Calu3 (cell line): ENCODE measurements at regions not wholly inside any gene's neighbourhood (a gene's known extent, or its start where the extent isn't known, plus 50 kb on each side); places are given as distances from the start of the nearest gene placed in this dataset.

Experiments used
- BruUV-seq: library from RNA; stranded (reverse); fragments of 400-500 nt; replicated peaks from 2 replicates; lab custom pipeline; 2021; lab: Mats Ljungman, UMichigan
- CTCF ChIA-PET: fragments of 300-600 bp; sonication (Branson Sonifier 250); formaldehyde crosslinking; loops from one replicate; lab custom pipeline; 2022; ENCODE audit warnings: antibody characterized with exemption; lab: Charles Lee
- DNase-seq: peaks from one replicate; pipeline ENCODE4 v3.0.0; 2022
- H3K27ac Mint-ChIP-seq: one replicate; pipeline ENCODE4 v1.8.0; 2022; ENCODE audit warnings: mixed read lengths; ENCODE audit not compliant: unreplicated experiment
- H3K27me3 Mint-ChIP-seq: one replicate; pipeline ENCODE4 v1.8.0; 2022; ENCODE audit warnings: mixed read lengths; ENCODE audit not compliant: unreplicated experiment
- H3K36me3 Mint-ChIP-seq: one replicate; pipeline ENCODE4 v1.8.0; 2022; ENCODE audit warnings: mild to moderate bottlenecking, moderate library complexity, mixed read lengths; ENCODE audit not compliant: insufficient read depth, unreplicated experiment
- H3K4me1 Mint-ChIP-seq: one replicate; pipeline ENCODE4 v1.8.0; 2022; ENCODE audit warnings: mild to moderate bottlenecking, low read depth, mixed read lengths; ENCODE audit not compliant: unreplicated experiment
- H3K4me3 Mint-ChIP-seq: one replicate; pipeline ENCODE4 v1.8.0; 2022; ENCODE audit warnings: mild to moderate bottlenecking, low read depth, moderate library complexity, mixed read lengths; ENCODE audit not compliant: unreplicated experiment
- H3K9me3 Mint-ChIP-seq: one replicate; pipeline ENCODE4 v1.8.0; 2022; ENCODE audit warnings: low read depth, mixed read lengths; ENCODE audit not compliant: unreplicated experiment
- CTCF ChIP-seq: fragments of 200-600 bp; IDR thresholded peaks from one replicate; pipeline ENCODE4 v1.8.0; 2022; ENCODE audit warnings: antibody characterized with exemption; ENCODE audit not compliant: unreplicated experiment
- intact Hi-C: fragments of 100-400 bp; cut with micrococcal nuclease; formaldehyde crosslinking; loops from one replicate; pipeline ENCODE4 v1.10.0; 2022; ENCODE audit not compliant: unreplicated experiment

GRCh38 chr18:78899241-78899640 lies 80.4 kb upstream of the SALL3 start:
- Mint-ChIP-seq H3K27me3 (no peaks in the 10 kb centered on the region), H3K27ac (no peak overlapping the region), H3K4me1 (no peaks in the 10 kb centered on the region), H3K9me3 (peaks cover 3% of the 10 kb centered on the region), H3K4me3 (no peak overlapping the region), H3K36me3 (no peaks in the 10 kb centered on the region)
- intact Hi-C loops: no loop called here
- no peak for DNase-seq
- TF ChIP-seq CTCF: no peak
- CTCF ChIA-PET: no interaction called here
- no TSS peak for BruUV-seq

- no peak overlapping the region for H3K27ac Mint-ChIP-seq
- H3K4me1 Mint-ChIP-seq: no peaks in the 10 kb centered on the region
- no peak for DNase-seq
- no peaks in the 10 kb centered on the region for H3K27me3 Mint-ChIP-seq
- intact Hi-C loops: no loop called here
- peaks cover 3% of the 10 kb centered on the region for H3K9me3 Mint-ChIP-seq
- CTCF ChIA-PET: no interaction called here
- no peak for TF ChIP-seq CTCF
- no TSS peak for BruUV-seq
- H3K4me3 Mint-ChIP-seq: no peak overlapping the region
- H3K36me3 Mint-ChIP-seq: no peaks in the 10 kb centered on the region
These were observed 78.4 kb upstream of the SALL3 start for GRCh38 chr18:78900938-78901909.

- intact Hi-C loops: no loop called here
- no peaks in the 10 kb centered on the region for H3K27me3 Mint-ChIP-seq
- BruUV-seq: no TSS peak
- TF ChIP-seq CTCF: no peak
- CTCF ChIA-PET: no interaction called here
- no peak overlapping the region for H3K27ac Mint-ChIP-seq
- H3K4me1 Mint-ChIP-seq: no peaks in the 10 kb centered on the region
- DNase-seq: no peak
- H3K36me3 Mint-ChIP-seq: no peaks in the 10 kb centered on the region
- H3K9me3 Mint-ChIP-seq: peaks cover 3% of the 10 kb centered on the region
- H3K4me3 Mint-ChIP-seq: no peak overlapping the region
These were observed 77.5 kb upstream of the SALL3 start for GRCh38 chr18:78901923-78902794.

GRCh38 chr18:78902795-78903435 lies 76.7 kb upstream of the SALL3 start:
- no peak for TF ChIP-seq CTCF
- Mint-ChIP-seq H3K4me1 (no peaks in the 10 kb centered on the region), H3K9me3 (peaks cover 3% of the 10 kb centered on the region), H3K27me3 (no peaks in the 10 kb centered on the region), H3K36me3 (no peaks in the 10 kb centered on the region), H3K27ac (no peak overlapping the region), H3K4me3 (no peak overlapping the region)
- no TSS peak for BruUV-seq
- CTCF ChIA-PET: no interaction called here
- intact Hi-C loops: no loop called here
- DNase-seq: no peak
